ENCODE measurements at regions not wholly inside any gene's neighbourhood (a gene's known extent, or its start where the extent isn't known, plus 50 kb on each side); places are given as distances from the start of the nearest gene placed in this dataset.
A peak's percentile ranks its signal among the peaks of the same experiment; 100 is the strongest.

GRCh38 chr20:21832442-21833385, 127.2 kb downstream of the PAX1 start:
- H3K9me3 Mint-ChIP-seq = no peaks in the 10 kb centered on the region
- no peaks in the 10 kb centered on the region for H3K4me1 Mint-ChIP-seq
- POLR2A ChIA-PET = no interaction called here
- CTCF ChIA-PET = interaction anchor here (1.1 to 1.5 kb wide), 2 partner anchors 23 to 274 kb away, joined by 3 to 6 read pairs; no protein-coding TSS in a partner anchor
- no peak for DNase-seq (ENCODE audit: low spot score)
- H3K36me3 Mint-ChIP-seq = no peaks in the 10 kb centered on the region
- peak; percentile 39; the same call in 1 of the 2 replicates for ATAC-seq
- no peak overlapping the region for H3K4me3 Mint-ChIP-seq
- H3K27me3 Mint-ChIP-seq (ENCODE audit: low read depth) = peaks cover under 1% of the 10 kb centered on the region; the same call in 1 of the 2 replicates
- H3K27ac Mint-ChIP-seq = no peak overlapping the region
- TF ChIP-seq IRF1 (CRISPR knock-in tag; IDR thresholded peaks at IDR 0.05) (no peak), STAT6 (CRISPR knock-in tag; conservative IDR thresholded peaks at IDR 0.05; ENCODE audit: low read depth) (no peak), NR1H2 (CRISPR knock-in tag; IDR thresholded peaks at IDR 0.05) (no peak), SOX15 (CRISPR knock-in tag; IDR thresholded peaks at IDR 0.05) (no peak), GABPB1 (CRISPR knock-in tag; IDR thresholded peaks at IDR 0.05) (no peak), E2F4 (CRISPR knock-in tag; IDR thresholded peaks at IDR 0.05; ENCODE audit: borderline replicate concordance, low read depth) (no peak), IRF2 (CRISPR knock-in tag; IDR thresholded peaks at IDR 0.05; ENCODE audit: borderline replicate concordance, low read depth) (no peak), GTF2I (CRISPR knock-in tag; conservative IDR thresholded peaks at IDR 0.05) (no peak), ZNF671 (CRISPR knock-in tag; IDR thresholded peaks at IDR 0.05) (no peak), ZNF281 (CRISPR knock-in tag; IDR thresholded peaks at IDR 0.05) (no peak), CTCF (IDR thresholded peaks at IDR 0.05) (no peak), JUN (CRISPR knock-in tag; IDR thresholded peaks at IDR 0.05) (no peak), SMAD3 (CRISPR knock-in tag; IDR thresholded peaks at IDR 0.05; ENCODE audit: borderline replicate concordance) (no peak), KAT7 (CRISPR knock-in tag; IDR thresholded peaks at IDR 0.05; ENCODE audit: borderline replicate concordance) (no peak)

- ATAC-seq (peak; percentile 78), DNase-seq (ENCODE audit: low spot score) (peak; percentile 21)
- Mint-ChIP-seq H3K4me1 (peaks cover 10% of the 10 kb centered on the region), H3K36me3 (no peaks in the 10 kb centered on the region), H3K27me3 (ENCODE audit: low read depth) (no peaks in the 10 kb centered on the region), H3K9me3 (no peaks in the 10 kb centered on the region), H3K27ac (no peak overlapping the region), H3K4me3 (no peak overlapping the region)
- ChIA-PET POLR2A (no interaction called here), CTCF (interaction anchor here (1.1 to 2.1 kb wide), 2 partner anchors 18 to 123 kb away, joined by 4 to 12 read pairs; no protein-coding TSS in a partner anchor)
- no peak for TF ChIP-seq FOXP1 (CRISPR knock-in tag; IDR thresholded peaks at IDR 0.05; ENCODE audit: borderline replicate concordance)
- TF ChIP-seq ZNF317 (CRISPR knock-in tag; IDR thresholded peaks at IDR 0.05; ENCODE audit: borderline replicate concordance, low read depth) = peak; percentile 46; the same call in 1 of the 2 replicates
These were observed 121.5 kb downstream of the PAX1 start for GRCh38 chr20:21826976-21827375.
